GM18951 (cell line): ENCODE measurements at regions not wholly inside any gene's neighbourhood (a gene's known extent, or its start where the extent isn't known, plus 50 kb on each side); places are given as distances from the start of the nearest gene placed in this dataset.
"Not testable (repeated sequence)": the region's sequence is repeated elsewhere in the genome, so short reads cannot be mapped to it uniquely, and the experiment has no call there.

ENCODE experiments used
- POLR2A ChIP-seq: IDR thresholded peaks from 4 replicates; pipeline ENCODE4 v1.6.1; 2011; ENCODE audit warnings: mild to moderate bottlenecking; ENCODE audit not compliant: insufficient read length, insufficient read depth; ENCODE audit errors: extremely low read depth
- in situ Hi-C: fragments of 300-500 bp; cut with MboI; formaldehyde crosslinking; loops from one replicate; pipeline ENCODE4 v1.12.0; 2022; ENCODE audit warnings: low sequenced_read_pairs, mixed read lengths, inconsistent platforms; ENCODE audit not compliant: unreplicated experiment

GRCh38 chr5:130333089-130333488 lies 428.8 kb downstream of the CHSY3 start:
- in situ Hi-C loops, result no loop called here
- no peak for TF ChIP-seq POLR2A

GRCh38 chr5:130331332-130331731 lies 427.1 kb downstream of the CHSY3 start:
- in situ Hi-C loops, result no loop called here
- no peak for TF ChIP-seq POLR2A

GRCh38 chr5:130324953-130325671 lies 420.8 kb downstream of the CHSY3 start:
- in situ Hi-C loops, result no loop called here
- no peak for TF ChIP-seq POLR2A

- TF ChIP-seq POLR2A, result no peak
These were observed 419.7 kb downstream of the CHSY3 start for GRCh38 chr5:130323804-130324454.

GRCh38 chr5:130321931-130322330 lies 417.7 kb downstream of the CHSY3 start:
- in situ Hi-C loops, result no loop called here
- TF ChIP-seq POLR2A, result no peak

More at GRCh38 chr5:130323804-130324454, 419.7 kb downstream of the CHSY3 start:
- in situ Hi-C loops, result no loop called here

- TF ChIP-seq POLR2A, result no peak
- in situ Hi-C loops, result no loop called here
These were observed 412.9 kb downstream of the CHSY3 start for GRCh38 chr5:130316971-130317680.

GRCh38 chr5:130295235-130295634 lies 391.0 kb downstream of the CHSY3 start:
- no peak for TF ChIP-seq POLR2A

GRCh38 chr5:130294798-130295197 lies 390.5 kb downstream of the CHSY3 start:
- in situ Hi-C loops, result not testable (repeated sequence)

More at GRCh38 chr5:130295235-130295634, 391.0 kb downstream of the CHSY3 start:
- in situ Hi-C loops, result no loop called here

GRCh38 chr5:130290219-130290618 lies 386.0 kb downstream of the CHSY3 start:
- in situ Hi-C loops, result no loop called here
- no peak for TF ChIP-seq POLR2A

- no peak for TF ChIP-seq POLR2A
- in situ Hi-C loops, result no loop called here
These were observed 385.1 kb downstream of the CHSY3 start for GRCh38 chr5:130289132-130290088.

GRCh38 chr5:130287438-130287837 lies 383.2 kb downstream of the CHSY3 start:
- in situ Hi-C loops, result no loop called here

GRCh38 chr5:130286971-130287370 lies 382.7 kb downstream of the CHSY3 start:
- in situ Hi-C loops, result no loop called here
- TF ChIP-seq POLR2A, result no peak

More at GRCh38 chr5:130287438-130287837, 383.2 kb downstream of the CHSY3 start:
- TF ChIP-seq POLR2A, result no peak

GRCh38 chr5:130282049-130282448 lies 377.8 kb downstream of the CHSY3 start:
- in situ Hi-C loops, result no loop called here
- TF ChIP-seq POLR2A, result no peak
